Large intestine (tissue), 3 donors: ENCODE measurements at regions not wholly inside any gene's neighbourhood (a gene's known extent, or its start where the extent isn't known, plus 50 kb on each side); places are given as distances from the start of the nearest gene placed in this dataset.

ENCODE experiments used
- DNase-seq, 2 donors: peaks; one replicate each; pipeline versions ENCODE4 v3.0.0 to v3.0.0-alpha.2; 2013
- H3K27ac ChIP-seq: one replicate; pipeline ENCODE4 v1.5.1; 2013; ENCODE audit warnings: low read length
- H3K27me3 ChIP-seq: 2 replicates; pipeline ENCODE4 v1.6.1; 2013; ENCODE audit warnings: low read length; ENCODE audit not compliant: control insufficient read depth, insufficient read depth
- H3K36me3 ChIP-seq: 2 replicates; pipeline ENCODE4 v1.6.1; 2013; ENCODE audit warnings: low read length; ENCODE audit not compliant: control insufficient read depth, insufficient read depth
- H3K4me1 ChIP-seq: one replicate; pipeline ENCODE4 v1.6.1; 2013; ENCODE audit warnings: low read length; ENCODE audit not compliant: control insufficient read depth, insufficient read depth
- H3K4me3 ChIP-seq: one replicate; pipeline ENCODE4 v1.5.1; 2013; ENCODE audit warnings: low read length
- H3K9me3 ChIP-seq: one replicate; pipeline ENCODE4 v1.6.1; 2013; ENCODE audit warnings: mild to moderate bottlenecking, low read depth, low read length, moderate library complexity; ENCODE audit not compliant: control insufficient read depth
- WGBS: methylation state at CpG from one replicate; pipeline ENCODE4 v1.1.5; 2013; ENCODE audit warnings: low lambda C conversion rate; ENCODE audit not compliant: insufficient coverage; 5-methylcytosine and 5-hydroxymethylcytosine counted together

DNA sequence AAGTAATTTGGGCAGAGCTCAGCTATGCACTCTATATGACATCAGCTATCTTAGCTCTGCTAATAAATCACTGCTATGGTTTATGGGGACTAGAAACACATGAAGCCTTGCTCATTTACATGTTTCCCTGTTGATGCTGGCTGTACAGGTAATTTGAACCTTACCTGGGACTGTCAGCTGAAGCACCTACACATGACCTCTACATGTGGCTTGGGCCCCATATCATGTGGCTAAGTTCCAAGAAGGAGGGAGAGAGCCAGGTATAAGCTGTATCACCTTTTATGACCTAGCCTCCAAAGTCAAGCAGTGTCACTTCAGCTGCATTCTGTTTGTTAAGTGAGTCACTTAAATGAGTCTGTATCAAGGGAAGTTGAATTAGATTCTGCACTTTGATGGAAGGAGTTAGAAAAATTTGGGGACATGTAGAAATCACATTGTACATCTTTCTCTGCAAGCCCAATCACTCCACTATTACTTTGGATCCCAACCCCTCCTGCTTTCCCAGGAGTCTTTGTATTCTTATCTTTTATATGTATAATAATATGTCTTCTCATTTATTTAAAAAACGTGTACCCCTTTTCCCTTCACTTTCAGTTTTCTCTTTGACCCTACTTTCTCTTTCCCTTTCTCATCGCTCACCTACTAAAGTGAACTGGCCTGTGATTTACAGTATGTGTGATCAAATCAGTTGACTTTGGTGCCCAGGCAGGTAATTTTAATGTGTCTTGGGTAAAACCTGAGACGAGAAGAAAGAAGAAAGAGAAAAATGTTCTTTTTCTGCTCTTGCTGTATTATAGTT lies 53.4 kb upstream of the PRKACB start:
- Histone ChIP-seq H3K4me3 (no peak overlapping the region), H3K36me3 (peaks cover 5% of the 10 kb centered on the region), H3K27me3 (no peaks in the 10 kb centered on the region), H3K27ac (peak overlapping the region; percentile 62), H3K9me3 (no peaks in the 10 kb centered on the region), H3K4me1 (peaks cover 5% of the 10 kb centered on the region)
- DNase-seq: peak; percentile 69 to 77
- 70% methylated on average over 3 of the region's 3 CpGs for WGBS

DNA sequence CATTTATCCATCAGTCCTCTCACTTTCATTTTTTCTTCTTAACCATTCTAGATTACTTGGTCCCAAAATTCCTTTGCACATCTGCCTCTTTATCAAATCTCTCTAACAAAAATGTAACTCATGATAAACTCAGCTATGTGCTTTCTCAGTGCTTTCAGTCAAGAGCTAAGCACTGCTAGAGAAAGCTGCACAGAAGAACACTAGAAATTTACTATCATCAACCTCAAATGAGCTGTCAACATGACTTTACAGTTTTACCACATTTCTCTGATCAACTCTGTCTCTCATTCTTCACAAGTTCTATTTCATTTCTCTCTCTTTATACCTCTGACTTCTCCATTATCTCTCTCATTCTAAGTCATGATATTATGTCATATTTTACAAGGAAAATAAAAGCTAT lies 54.2 kb upstream of the PRKACB start:
- H3K4me3 ChIP-seq: no peak overlapping the region
- H3K9me3 ChIP-seq: no peaks in the 10 kb centered on the region
- no peak for DNase-seq
- peaks cover 5% of the 10 kb centered on the region for H3K36me3 ChIP-seq
- no peaks in the 10 kb centered on the region for H3K27me3 ChIP-seq
- peak overlapping the region; percentile 62 for H3K27ac ChIP-seq
- H3K4me1 ChIP-seq: peaks cover 5% of the 10 kb centered on the region

GRCh38 chr1:84089465-84089864 lies 54.6 kb upstream of the PRKACB start:
- Histone ChIP-seq H3K27ac (peak overlapping the region; percentile 62), H3K4me1 (peaks cover 5% of the 10 kb centered on the region), H3K9me3 (no peaks in the 10 kb centered on the region), H3K36me3 (peaks cover 5% of the 10 kb centered on the region), H3K27me3 (no peaks in the 10 kb centered on the region), H3K4me3 (no peak overlapping the region)
- DNase-seq: peak in 1 of 2 donors; percentile 40

GRCh38 chr1:84086616-84087015 lies 57.5 kb upstream of the PRKACB start:
- 100% methylated on average over 1 of the region's 3 CpGs for WGBS
- no peak for DNase-seq
- H3K9me3 ChIP-seq: no peaks in the 10 kb centered on the region
- H3K27ac ChIP-seq: no peak overlapping the region
- no peaks in the 10 kb centered on the region for H3K27me3 ChIP-seq
- peaks cover 5% of the 10 kb centered on the region for H3K4me1 ChIP-seq
- no peak overlapping the region for H3K4me3 ChIP-seq
- H3K36me3 ChIP-seq: peaks cover 5% of the 10 kb centered on the region

GRCh38 chr1:84086189-84086588 lies 57.9 kb upstream of the PRKACB start:
- Histone ChIP-seq H3K36me3 (peaks cover 5% of the 10 kb centered on the region), H3K27me3 (no peaks in the 10 kb centered on the region), H3K27ac (no peak overlapping the region), H3K9me3 (no peaks in the 10 kb centered on the region), H3K4me3 (no peak overlapping the region), H3K4me1 (peaks cover 5% of the 10 kb centered on the region)
- no CpG with 5 or more reads among the region's 5 CpGs for whole genome bisulfite sequencing
- no peak for DNase-seq

DNA sequence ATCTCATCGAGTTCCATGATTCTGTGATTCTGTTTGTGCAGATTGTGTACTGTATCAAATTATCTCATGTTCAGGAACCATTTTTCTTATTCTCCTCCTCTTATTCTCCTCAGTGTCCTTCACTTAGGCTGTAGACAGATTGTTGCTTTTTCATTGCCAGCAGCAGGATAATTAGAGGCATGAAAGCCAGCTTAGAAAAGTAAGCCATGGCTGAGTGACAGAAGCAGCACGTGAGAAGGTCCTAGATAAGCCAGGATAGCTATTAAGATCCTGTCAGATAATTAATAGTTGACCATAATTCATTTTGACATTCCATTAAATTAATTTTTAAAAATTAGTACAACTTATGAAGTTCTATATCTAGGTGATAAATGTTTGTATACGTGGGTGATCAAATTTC lies 60.8 kb upstream of the PRKACB start:
- Histone ChIP-seq H3K4me1 (peaks cover 2% of the 10 kb centered on the region), H3K27ac (no peak overlapping the region), H3K27me3 (no peaks in the 10 kb centered on the region), H3K9me3 (no peaks in the 10 kb centered on the region), H3K36me3 (peaks cover 5% of the 10 kb centered on the region), H3K4me3 (no peak overlapping the region)
- 73% methylated on average over 2 of the region's 3 CpGs for WGBS
- DNase-seq: no peak

DNA sequence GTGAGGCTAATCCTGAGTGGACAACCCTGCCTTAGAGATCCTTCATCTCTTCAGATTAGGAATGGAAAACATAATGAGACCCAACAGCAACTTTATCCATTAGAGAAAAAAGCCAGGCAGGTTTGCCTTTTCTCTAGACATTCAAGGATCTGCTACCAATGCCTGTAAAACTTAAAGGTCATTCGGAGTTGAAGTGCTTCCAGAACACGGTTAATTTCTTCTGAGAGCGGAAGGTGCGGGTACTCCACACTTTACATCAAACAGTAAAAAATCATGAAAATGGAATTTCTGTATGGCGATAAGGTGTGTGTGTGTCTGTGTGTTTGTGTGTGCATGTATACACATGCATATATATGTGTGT lies 65.2 kb upstream of the PRKACB start:
- H3K9me3 ChIP-seq: no peaks in the 10 kb centered on the region
- no peaks in the 10 kb centered on the region for H3K36me3 ChIP-seq
- WGBS: no CpG with 5 or more reads among the region's 5 CpGs
- H3K27ac ChIP-seq: peak overlapping the region; percentile 89
- peak overlapping the region; percentile 80 for H3K4me3 ChIP-seq
- no peaks in the 10 kb centered on the region for H3K27me3 ChIP-seq
- H3K4me1 ChIP-seq: peaks cover 2% of the 10 kb centered on the region
- DNase-seq: no peak

DNA sequence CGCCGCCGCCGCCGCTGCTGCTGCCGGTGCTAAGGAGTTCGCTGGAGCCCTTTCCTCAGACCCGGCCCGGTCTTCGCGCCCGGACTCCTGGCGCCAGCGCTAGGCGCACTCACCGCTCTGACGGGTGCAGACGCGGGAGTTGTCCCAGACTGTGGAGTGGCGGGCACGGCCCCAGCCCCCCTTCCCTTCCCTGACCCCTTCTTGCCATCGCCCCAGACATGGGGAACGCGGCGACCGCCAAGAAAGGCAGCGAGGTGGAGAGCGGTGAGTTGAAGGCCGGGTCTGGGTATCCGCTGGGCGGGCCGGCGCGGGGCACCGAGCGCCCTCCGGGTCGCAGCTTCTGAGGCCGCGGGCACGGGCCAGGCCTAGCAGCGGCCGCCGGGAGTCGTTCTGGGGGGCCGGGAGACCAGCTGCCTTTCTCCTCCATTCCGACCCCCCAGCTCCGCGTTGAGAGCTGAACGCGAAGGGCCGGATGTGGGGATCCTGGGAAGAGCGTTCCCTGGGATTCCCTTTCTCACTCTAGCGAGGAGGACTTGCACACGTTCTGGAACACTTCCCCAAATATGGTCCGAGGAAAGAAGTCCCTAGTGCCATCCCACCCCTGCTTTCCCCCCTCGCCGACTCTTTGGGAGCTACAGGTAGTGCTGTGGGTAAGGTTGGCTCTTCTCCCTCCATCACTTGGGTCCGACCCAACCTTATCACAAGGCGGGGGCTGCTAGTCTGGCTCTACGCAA lies 65.8 kb upstream of the PRKACB start:
- Histone ChIP-seq H3K4me3 (peak overlapping the region; percentile 80), H3K27me3 (no peaks in the 10 kb centered on the region), H3K9me3 (no peaks in the 10 kb centered on the region), H3K27ac (peak overlapping the region; percentile 89), H3K36me3 (no peaks in the 10 kb centered on the region), H3K4me1 (peaks cover 2% of the 10 kb centered on the region)
- peak in 1 of 2 donors; percentile 23 for DNase-seq
- no CpG with 5 or more reads among the region's 61 CpGs for WGBS

DNA sequence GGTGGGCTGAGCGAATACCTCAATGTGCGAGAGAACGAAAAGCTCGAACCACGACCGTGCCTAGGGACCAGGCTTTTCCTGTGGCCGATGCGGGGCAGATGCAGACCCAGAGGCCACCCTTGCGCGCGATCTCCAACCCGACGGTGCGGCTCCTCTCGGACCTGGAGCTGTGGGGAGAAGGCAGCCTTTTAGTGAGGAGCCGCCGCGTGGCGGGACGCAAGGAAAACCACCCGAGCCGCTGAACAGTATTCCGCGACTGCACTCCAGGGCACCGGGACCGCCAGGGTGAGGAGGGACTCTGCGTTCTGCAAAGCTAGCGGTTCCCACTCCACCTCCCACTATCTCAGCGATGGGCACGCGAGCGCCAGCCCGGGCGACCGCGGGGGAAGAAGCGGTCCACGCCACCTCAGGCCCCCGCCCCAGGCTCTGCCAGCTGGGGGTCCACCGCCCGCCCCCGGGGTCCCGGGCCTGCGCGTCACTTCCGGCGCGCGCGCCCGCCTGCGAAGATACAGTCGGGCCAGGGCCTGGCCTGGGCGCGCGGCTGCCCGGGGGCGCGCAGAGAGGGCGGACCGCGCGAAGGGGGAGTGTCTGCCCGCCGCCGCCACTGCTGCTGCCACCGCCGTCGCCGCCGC lies 66.5 kb upstream of the PRKACB start:
- H3K9me3 ChIP-seq: no peaks in the 10 kb centered on the region
- peaks cover 2% of the 10 kb centered on the region for H3K4me1 ChIP-seq
- whole genome bisulfite sequencing: no CpG with 5 or more reads among the region's 71 CpGs
- peak overlapping the region; percentile 95 for H3K4me3 ChIP-seq
- peak overlapping the region; percentile 89 for H3K27ac ChIP-seq
- DNase-seq: peak; percentile 70 to 89
- H3K27me3 ChIP-seq: no peaks in the 10 kb centered on the region
- H3K36me3 ChIP-seq: no peaks in the 10 kb centered on the region

DNA sequence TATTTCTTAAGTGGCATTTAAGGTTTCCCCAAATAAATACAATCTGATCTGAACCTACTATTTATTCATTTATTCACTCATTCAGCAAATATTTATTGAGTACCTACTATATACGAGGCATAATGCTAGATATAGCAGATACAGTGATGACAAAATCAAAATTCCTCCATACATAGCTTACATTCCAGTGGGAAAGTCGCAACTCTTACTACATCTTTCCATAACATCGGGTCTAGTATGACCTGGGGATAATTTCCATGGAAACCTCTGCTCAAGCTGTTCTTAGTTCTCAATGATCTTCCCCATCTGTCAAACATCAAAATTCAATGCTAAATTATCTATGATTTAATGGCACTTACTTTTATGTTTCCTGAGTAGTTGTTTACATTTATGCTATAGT lies 70.8 kb upstream of the PRKACB start:
- H3K36me3 ChIP-seq: no peaks in the 10 kb centered on the region

More for the DNA sequence above, 70.8 kb upstream of the PRKACB start:
- Histone ChIP-seq H3K4me3 (no peak overlapping the region), H3K4me1 (no peaks in the 10 kb centered on the region), H3K9me3 (no peaks in the 10 kb centered on the region), H3K27ac (no peak overlapping the region), H3K27me3 (no peaks in the 10 kb centered on the region)
- no peak for DNase-seq
- 71% methylated on average over 1 of the region's 3 CpGs for WGBS
